IMR-90 (cell line): ENCODE measurements at regions not wholly inside any gene's neighbourhood (a gene's known extent, or its start where the extent isn't known, plus 50 kb on each side); places are given as distances from the start of the nearest gene placed in this dataset.
A peak's percentile ranks its signal among the peaks of the same experiment; 100 is the strongest.

Experiments used
- ATAC-seq: fragments of 200-7000 bp; cut with Tn5 transposase; 2 replicates; pipeline ENCODE4 v1.9.1; 2020; ENCODE audit warnings: low read depth, mild to moderate bottlenecking, moderate library complexity
- BruUV-seq: library from RNA; stranded (reverse); fragments of 400-500 nt; replicated peaks from 2 replicates; lab custom pipeline; 2021; lab: Mats Ljungman, UMichigan
- CTCF ChIA-PET: fragments of 300-600 bp; formaldehyde crosslinking; extraction: SDS; loops from one replicate; lab custom pipeline; 2021; ENCODE audit warnings: antibody characterized with exemption; lab: Yijun Ruan, JAX
- POLR2A ChIA-PET: fragments of 300-600 bp; sonication (Branson Sonifier 250); formaldehyde crosslinking; loops from one replicate; lab custom pipeline; 2022; ENCODE audit warnings: antibody characterized with exemption; ENCODE audit not compliant: unreplicated experiment; lab: Charles Lee
- DNase-seq: peaks from one replicate; pipeline ENCODE4 v3.0.0; 2013
- H2AFZ ChIP-seq: replicated peaks from 2 replicates; pipeline ENCODE3; 2013; ENCODE audit warnings: low read length, mild to moderate bottlenecking; ENCODE audit not compliant: poor library complexity
- H2AK5ac ChIP-seq: 2 replicates; pipeline ENCODE4 v1.6.1; 2013; ENCODE audit warnings: low read depth, low read length, inconsistent platforms
- H2AK9ac ChIP-seq: replicated peaks from 2 replicates; pipeline ENCODE3; 2013; ENCODE audit warnings: mild to moderate bottlenecking, low read depth, low read length, moderate library complexity; ENCODE audit not compliant: poor library complexity
- H2BK120ac ChIP-seq: 2 replicates; pipeline ENCODE4 v1.6.1; 2013; ENCODE audit warnings: low read depth, low read length, inconsistent platforms
- H2BK15ac ChIP-seq: 3 replicates; pipeline ENCODE4 v1.6.1; 2013; ENCODE audit warnings: low read depth, low read length, inconsistent platforms
- H2BK20ac ChIP-seq: 2 replicates; pipeline ENCODE4 v1.6.1; 2013; ENCODE audit warnings: low read depth, mild to moderate bottlenecking, inconsistent platforms, low read length, moderate library complexity
- H2BK5ac ChIP-seq: 2 replicates; pipeline ENCODE4 v1.6.1; 2013; ENCODE audit warnings: mild to moderate bottlenecking, low read depth, low read length, inconsistent platforms; ENCODE audit not compliant: poor library complexity, severe bottlenecking
- H3K14ac ChIP-seq: replicated peaks from 2 replicates; pipeline ENCODE4 v1.6.1; 2013; ENCODE audit warnings: low read depth, low read length, inconsistent platforms
- H3K18ac ChIP-seq: 2 replicates; pipeline ENCODE4 v1.6.1; 2013; ENCODE audit warnings: low read depth, low read length, control low read depth
- H3K23ac ChIP-seq: 2 replicates; pipeline ENCODE4 v1.6.1; 2013; ENCODE audit warnings: low read depth, low read length, inconsistent platforms
- H3K27ac ChIP-seq: 2 replicates; pipeline ENCODE4 v1.5.1; 2013; ENCODE audit warnings: mild to moderate bottlenecking, control low read depth, low read length; ENCODE audit not compliant: insufficient read depth
- H3K27me3 ChIP-seq: 2 replicates; pipeline ENCODE4 v1.6.1; 2013; ENCODE audit warnings: low read length; ENCODE audit not compliant: control insufficient read depth, insufficient read depth
- H3K36me3 ChIP-seq: 2 replicates; pipeline ENCODE4 v1.6.1; 2013; ENCODE audit warnings: low read length, mixed read lengths; ENCODE audit not compliant: control insufficient read depth, insufficient read depth
- H3K4ac ChIP-seq: 2 replicates; pipeline ENCODE4 v1.6.1; 2013; ENCODE audit warnings: low read depth, low read length, inconsistent platforms
- H3K4me1 ChIP-seq: 2 replicates; pipeline ENCODE4 v1.6.1; 2013; ENCODE audit warnings: low read length, mixed read lengths; ENCODE audit not compliant: control insufficient read depth, insufficient read depth
- H3K4me2 ChIP-seq: 2 replicates; pipeline ENCODE4 v1.6.1; 2013; ENCODE audit warnings: low read depth, mild to moderate bottlenecking, control low read depth, low read length, moderate library complexity
- H3K4me3 ChIP-seq: 2 replicates; pipeline ENCODE4 v1.5.1; 2013; ENCODE audit warnings: low read depth, mild to moderate bottlenecking, control low read depth, low read length, moderate library complexity; ENCODE audit not compliant: insufficient read depth
- H3K56ac ChIP-seq: 2 replicates; pipeline ENCODE4 v1.6.1; 2013; ENCODE audit warnings: low read length, inconsistent platforms; ENCODE audit not compliant: insufficient read depth; ENCODE audit errors: extremely low read depth
- H3K79me1 ChIP-seq, 2 experiments: 2 replicates each; pipeline ENCODE4 v1.6.1; 2013; ENCODE audit warnings: low read length in 2 of 2, inconsistent platforms in 1 of 2, low read depth in 1 of 2
- H3K9ac ChIP-seq: 2 replicates; pipeline ENCODE4 v1.6.1; 2013; ENCODE audit warnings: low read depth, low read length, control low read depth
- H3K9me1 ChIP-seq: 2 replicates; pipeline ENCODE4 v1.6.1; 2013; ENCODE audit warnings: low read length, inconsistent platforms; ENCODE audit not compliant: insufficient read depth
- H3K9me3 ChIP-seq: 2 replicates; pipeline ENCODE4 v1.6.1; 2013; ENCODE audit warnings: low read length; ENCODE audit not compliant: control insufficient read depth, insufficient read depth
- H4K20me1 ChIP-seq: 2 replicates; pipeline ENCODE4 v1.6.1; 2013; ENCODE audit warnings: low read length, inconsistent platforms; ENCODE audit not compliant: insufficient read depth
- H4K5ac ChIP-seq: 2 replicates; pipeline ENCODE4 v1.6.1; 2013; ENCODE audit warnings: mild to moderate bottlenecking, low read depth, low read length, control low read depth
- H4K8ac ChIP-seq, 2 experiments: 2 replicates each; pipeline ENCODE4 v1.6.1; 2013; ENCODE audit warnings: low read depth in 2 of 2, low read length in 2 of 2, control low read depth in 1 of 2, inconsistent platforms in 1 of 2
- H4K91ac ChIP-seq: 2 replicates; pipeline ENCODE4 v1.6.1; 2013; ENCODE audit warnings: low read depth, low read length, inconsistent platforms; ENCODE audit not compliant: insufficient read depth
- BHLHE40 ChIP-seq: fragments of 150-350 bp; IDR thresholded peaks from 2 replicates; pipeline ENCODE4 v1.6.1; 2016; ENCODE audit warnings: mild to moderate bottlenecking, low read depth, low read length
- CEBPB ChIP-seq: IDR thresholded peaks from 2 replicates; pipeline ENCODE4 v1.6.1; 2012; ENCODE audit warnings: low read depth, low read length, improper control_type of control experiment
- CHD1 ChIP-seq: IDR thresholded peaks from 2 replicates; pipeline ENCODE4 v1.6.1; 2012; ENCODE audit warnings: low read depth, low read length, improper control_type of control experiment
- CTCF ChIP-seq: conservative IDR thresholded peaks from 2 replicates; pipeline ENCODE4 v1.5.1; 2012; ENCODE audit warnings: mild to moderate bottlenecking, low read depth, low read length, improper control_type of control experiment
- ELK1 ChIP-seq: fragments of 150-350 bp; IDR thresholded peaks from 2 replicates; pipeline ENCODE4 v1.6.1; 2016; ENCODE audit warnings: low read depth, mild to moderate bottlenecking, low read length, moderate library complexity, borderline replicate concordance
- FOS ChIP-seq: fragments of 150-350 bp; IDR thresholded peaks from 2 replicates; pipeline ENCODE4 v1.6.1; 2016; ENCODE audit warnings: low read depth, low read length
- MAFK ChIP-seq: IDR thresholded peaks from 2 replicates; pipeline ENCODE4 v1.6.1; 2012; ENCODE audit warnings: low read depth, low read length, improper control_type of control experiment
- MAZ ChIP-seq: IDR thresholded peaks from 2 replicates; pipeline ENCODE4 v1.6.1; 2012; ENCODE audit warnings: low read depth, mild to moderate bottlenecking, low read length, improper control_type of control experiment, moderate library complexity, borderline replicate concordance
- MXI1 ChIP-seq: IDR thresholded peaks from 2 replicates; pipeline ENCODE4 v1.6.1; 2012; ENCODE audit warnings: low read depth, mild to moderate bottlenecking, low read length, moderate library complexity, borderline replicate concordance
- NFE2L2 ChIP-seq: fragments of 150-350 bp; IDR thresholded peaks from 2 replicates; pipeline ENCODE4 v1.6.1; 2016; ENCODE audit warnings: low read depth, mild to moderate bottlenecking, low read length
- POLR2A ChIP-seq: IDR thresholded peaks from 2 replicates; pipeline ENCODE4 v1.6.1; 2012; ENCODE audit warnings: mild to moderate bottlenecking, low read depth, low read length
- RAD21 ChIP-seq: IDR thresholded peaks from 2 replicates; pipeline ENCODE4 v1.6.1; 2012; ENCODE audit warnings: low read length, improper control_type of control experiment
- RCOR1 ChIP-seq: IDR thresholded peaks from 2 replicates; pipeline ENCODE4 v1.6.1; 2012; ENCODE audit warnings: mild to moderate bottlenecking, low read length, improper control_type of control experiment; ENCODE audit not compliant: insufficient replicate concordance
- RFX5 ChIP-seq: IDR thresholded peaks from 2 replicates; pipeline ENCODE4 v1.8.0; 2012; ENCODE audit warnings: low read depth, mild to moderate bottlenecking, low read length, moderate library complexity
- USF2 ChIP-seq: fragments of 150-350 bp; IDR thresholded peaks from 2 replicates; pipeline ENCODE4 v1.6.1; 2017; ENCODE audit warnings: mild to moderate bottlenecking, antibody characterized with exemption, low read length, low read depth
- WGBS, 2 experiments: methylation state at CpG; one replicate each; pipeline versions ENCODE4 v1.1.5 to v1.1.7; 2013; ENCODE audit warnings: missing lambda C conversion rate in 2 of 2; ENCODE audit not compliant: insufficient read length in 1 of 2; ENCODE audit errors: extremely low coverage in 2 of 2; 5-methylcytosine and 5-hydroxymethylcytosine counted together
- dilution Hi-C: fragments of 300-500 bp; cut with HindIII; formaldehyde crosslinking; loops from one replicate; pipeline ENCODE4 v1.14.3; 2018; ENCODE audit warnings: low sequenced_read_pairs; ENCODE audit not compliant: unreplicated experiment
- in situ Hi-C: fragments of 300-500 bp; cut with MboI; formaldehyde crosslinking; loops from 3 replicates; pipeline ENCODE4 v1.14.3; 2019; ENCODE audit warnings: low sequenced_read_pairs, inconsistent platforms, mixed read lengths
- intact Hi-C: fragments of 100-400 bp; cut with micrococcal nuclease; formaldehyde crosslinking; loops from 2 replicates; pipeline ENCODE4 v1.10.0; 2022

GRCh38 chr12:67042697-67043131, 226.4 kb upstream of the CAND1 start:
- BruUV-seq = no TSS peak
- dilution Hi-C loops = no loop called here
- no peaks in the 10 kb centered on the region for H3K9me3 ChIP-seq

More at GRCh38 chr12:67042697-67043131, 226.4 kb upstream of the CAND1 start:
- Histone ChIP-seq H3K27ac (no peak overlapping the region), H2BK20ac (no peak overlapping the region), H2BK120ac (no peak overlapping the region), H4K5ac (no peak overlapping the region), H3K56ac (no peak overlapping the region), H3K27me3 (no peaks in the 10 kb centered on the region), H3K4me2 (no peak overlapping the region), H2AK5ac (no peak overlapping the region), H3K79me1 (no peaks in the 10 kb centered on the region), H3K18ac (no peak overlapping the region), H2BK15ac (no peak overlapping the region), H3K9me1 (no peaks in the 10 kb centered on the region), H4K8ac (no peak overlapping the region), H3K4me3 (no peak overlapping the region), H3K4ac (no peak overlapping the region), H2BK5ac (no peak overlapping the region), H4K91ac (no peak overlapping the region), H3K14ac (no peak overlapping the region), H4K20me1 (no peaks in the 10 kb centered on the region), H3K23ac (no peak overlapping the region), H3K36me3 (no peaks in the 10 kb centered on the region), H2AFZ (no peak overlapping the region), H2AK9ac (no peak overlapping the region), H3K9ac (no peak overlapping the region), H3K4me1 (no peaks in the 10 kb centered on the region)
- ChIA-PET CTCF (interaction anchor here (0.6 kb wide), 1 partner anchor 9 kb away, joined by 3 read pairs; no protein-coding TSS in a partner anchor), POLR2A (no interaction called here)
- DNase-seq (peak; percentile 1), ATAC-seq (no peak)
- intact Hi-C loops (no loop called here), in situ Hi-C loops (no loop called here)
- TF ChIP-seq RAD21 = no peak
- no peak for TF ChIP-seq MAFK
- no peak for TF ChIP-seq ELK1
- no peak for TF ChIP-seq CEBPB
- no peak for TF ChIP-seq CTCF
- no peak for TF ChIP-seq CHD1
- no peak for TF ChIP-seq NFE2L2
- no peak for TF ChIP-seq RFX5
- no peak for TF ChIP-seq USF2
- TF ChIP-seq BHLHE40 = no peak
- TF ChIP-seq RCOR1 = no peak
- no peak for TF ChIP-seq MXI1
- TF ChIP-seq POLR2A = no peak
- TF ChIP-seq MAZ = no peak
- TF ChIP-seq FOS = no peak
- WGBS, 2 experiments = 43% methylated on average over 2 of the region's 2 CpGs; no CpG with 5 or more reads in 1 of the 2 experiments
